ENCODE measurements at regions not wholly inside any gene's neighbourhood (a gene's known extent, or its start where the extent isn't known, plus 50 kb on each side); places are given as distances from the start of the nearest gene placed in this dataset.

GRCh38 chr10:5311617-5312016 is 53.1 kb upstream of the UCN3 start:
- no peak for DNase-seq

- DNase-seq = peak; percentile 59 to 60
These were observed 49.9 kb upstream of the UCN3 start for GRCh38 chr10:5314840-5315239.

All from NCI-H526 (cell line).